Gastroesophageal sphincter (tissue), 4 donors: ENCODE measurements at regions not wholly inside any gene's neighbourhood (a gene's known extent, or its start where the extent isn't known, plus 50 kb on each side); places are given as distances from the start of the nearest gene placed in this dataset.

Experiments used
- ATAC-seq: fragments of 150-250 bp; one replicate; pipeline ENCODE4 v1.9.1; 2016; ENCODE audit warnings: mild to moderate bottlenecking, moderate library complexity
- H3K27ac ChIP-seq, 4 donors: fragments of 200-600 bp; sonication (generic) in 3 of 4; 1 replicate in 3 of 4; 2 replicates in 1 of 4; pipeline ENCODE4 v1.5.1; 2016 to 2019
- H3K27me3 ChIP-seq: fragments of 200-600 bp; sonication (generic); one replicate; pipeline ENCODE4 v1.5.1; 2019
- H3K36me3 ChIP-seq, 2 donors: fragments of 200-600 bp; sonication (generic); one replicate each; pipeline ENCODE4 v1.5.1; 2019; ENCODE audit warnings: control low read depth in 1 of 2
- H3K4me1 ChIP-seq, 3 donors: fragments of 200-600 bp; sonication (generic); 1 replicate in 2 of 3; 2 replicates in 1 of 3; pipeline ENCODE4 v1.5.1; 2016 to 2019; ENCODE audit warnings: control low read depth in 2 of 3
- H3K4me3 ChIP-seq, 2 donors: fragments of 200-600 bp; sonication (generic); one replicate each; pipeline ENCODE4 v1.5.1; 2019; ENCODE audit warnings: mild to moderate bottlenecking in 1 of 2, moderate library complexity in 1 of 2
- H3K9me3 ChIP-seq, 3 donors: fragments of 200-600 bp; sonication (generic); one replicate each; pipeline ENCODE4 v1.5.1; 2017 to 2019; ENCODE audit warnings: control low read depth in 2 of 3
- EP300 ChIP-seq: sonication (generic); formaldehyde crosslinking; IDR thresholded peaks from one replicate; pipeline ENCODE4 v1.6.1; 2017; ENCODE audit warnings: antibody characterized with exemption, mild to moderate bottlenecking
- POLR2A ChIP-seq, 2 donors: fragments of 450-650 bp; IDR thresholded peaks; one replicate each; pipeline ENCODE4 v1.6.1; 2017; ENCODE audit warnings: antibody characterized with exemption in 2 of 2, mild to moderate bottlenecking in 2 of 2, moderate library complexity in 1 of 2
- POLR2AphosphoS5 ChIP-seq: sonication (generic); formaldehyde crosslinking; IDR thresholded peaks from one replicate; pipeline ENCODE4 v1.6.1; 2017; ENCODE audit warnings: antibody characterized with exemption
- WGBS, 2 donors: methylation state at CpG; one replicate each; pipeline ENCODE4 v1.1.5; 2018; ENCODE audit warnings: low coverage in 1 of 2; 5-methylcytosine and 5-hydroxymethylcytosine counted together
- TF ChIP-seq, protein P1 (sequence below), 4 experiments: fragments of 200-600 bp in 2 of 4; fragments of 450-650 bp in 2 of 4; sonication (generic) in 1 of 4; IDR thresholded peaks; one replicate each; pipeline ENCODE4 v1.5.1; 2017 to 2019; ENCODE audit warnings: antibody characterized with exemption in 4 of 4, mild to moderate bottlenecking in 2 of 4, moderate library complexity in 2 of 4

DNA sequence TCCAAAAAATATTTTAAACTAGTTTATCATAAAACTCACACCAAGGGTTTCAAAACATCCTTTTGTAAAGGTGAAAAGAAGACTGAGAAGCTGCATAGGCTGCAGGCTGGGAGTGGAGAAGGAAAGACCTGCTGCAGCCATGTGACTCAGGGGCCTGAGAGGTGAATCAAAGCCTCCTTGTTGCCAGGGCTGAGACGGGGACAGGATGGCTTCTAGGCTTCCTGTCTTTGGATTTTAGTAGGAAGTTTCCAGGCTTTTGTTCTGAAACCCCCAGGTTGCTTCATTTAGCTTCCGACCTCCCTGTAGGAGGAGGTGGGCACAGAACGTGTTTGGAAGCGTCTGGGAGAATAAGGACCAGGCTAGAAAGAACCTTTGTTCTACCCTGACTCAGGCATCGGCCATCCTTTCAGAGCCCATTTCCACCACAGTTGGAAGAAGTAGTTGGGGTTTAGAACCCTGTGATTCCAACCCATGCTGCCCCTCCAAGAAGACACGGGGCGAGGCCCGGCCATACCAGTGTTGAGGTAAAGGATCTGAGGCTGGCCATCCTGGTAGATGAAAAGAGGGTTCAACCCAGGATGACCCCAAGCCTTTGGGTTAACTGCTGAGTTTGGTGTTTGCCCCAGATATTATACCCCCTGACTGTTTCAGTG lies 122.4 kb downstream of the SLC25A47 start:
- TF ChIP-seq, protein P1, sequence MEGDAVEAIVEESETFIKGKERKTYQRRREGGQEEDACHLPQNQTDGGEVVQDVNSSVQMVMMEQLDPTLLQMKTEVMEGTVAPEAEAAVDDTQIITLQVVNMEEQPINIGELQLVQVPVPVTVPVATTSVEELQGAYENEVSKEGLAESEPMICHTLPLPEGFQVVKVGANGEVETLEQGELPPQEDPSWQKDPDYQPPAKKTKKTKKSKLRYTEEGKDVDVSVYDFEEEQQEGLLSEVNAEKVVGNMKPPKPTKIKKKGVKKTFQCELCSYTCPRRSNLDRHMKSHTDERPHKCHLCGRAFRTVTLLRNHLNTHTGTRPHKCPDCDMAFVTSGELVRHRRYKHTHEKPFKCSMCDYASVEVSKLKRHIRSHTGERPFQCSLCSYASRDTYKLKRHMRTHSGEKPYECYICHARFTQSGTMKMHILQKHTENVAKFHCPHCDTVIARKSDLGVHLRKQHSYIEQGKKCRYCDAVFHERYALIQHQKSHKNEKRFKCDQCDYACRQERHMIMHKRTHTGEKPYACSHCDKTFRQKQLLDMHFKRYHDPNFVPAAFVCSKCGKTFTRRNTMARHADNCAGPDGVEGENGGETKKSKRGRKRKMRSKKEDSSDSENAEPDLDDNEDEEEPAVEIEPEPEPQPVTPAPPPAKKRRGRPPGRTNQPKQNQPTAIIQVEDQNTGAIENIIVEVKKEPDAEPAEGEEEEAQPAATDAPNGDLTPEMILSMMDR (IDR thresholded peaks at IDR 0.05) = no peak
- no peak for TF ChIP-seq POLR2AphosphoS5
- TF ChIP-seq EP300 = no peak
- TF ChIP-seq POLR2A (IDR thresholded peaks at IDR 0.05) = no peak
- Histone ChIP-seq H3K9me3 (no peaks in the 10 kb centered on the region), H3K4me1 (peaks cover 0 to 24% (median 7%) of the 10 kb centered on the region in 3 donors), H3K27ac (no peak overlapping the region), H3K27me3 (no peaks in the 10 kb centered on the region), H3K4me3 (no peak overlapping the region), H3K36me3 (no peaks in the 10 kb centered on the region)
- no peak for ATAC-seq
- no CpG with 5 or more reads among the region's 8 CpGs for WGBS, 2 donors

GRCh38 chr14:100446572-100446971 lies 123.4 kb downstream of the SLC25A47 start:
- H3K4me1 ChIP-seq = peaks cover 0 to 14% (median 0%) of the 10 kb centered on the region in 3 donors
- H3K9me3 ChIP-seq = no peaks in the 10 kb centered on the region
- WGBS, 2 donors = 83 to 94% methylated on average over 6 to 7 of the region's 7 CpGs
- no peaks in the 10 kb centered on the region for H3K27me3 ChIP-seq
- TF ChIP-seq POLR2A (IDR thresholded peaks at IDR 0.05) (no peak), EP300 (no peak), POLR2AphosphoS5 (no peak)
- TF ChIP-seq, protein P1 (IDR thresholded peaks at IDR 0.05) = no peak
- no peak overlapping the region for H3K27ac ChIP-seq
- H3K36me3 ChIP-seq = no peaks in the 10 kb centered on the region
- no peak overlapping the region for H3K4me3 ChIP-seq
- ATAC-seq = no peak

DNA sequence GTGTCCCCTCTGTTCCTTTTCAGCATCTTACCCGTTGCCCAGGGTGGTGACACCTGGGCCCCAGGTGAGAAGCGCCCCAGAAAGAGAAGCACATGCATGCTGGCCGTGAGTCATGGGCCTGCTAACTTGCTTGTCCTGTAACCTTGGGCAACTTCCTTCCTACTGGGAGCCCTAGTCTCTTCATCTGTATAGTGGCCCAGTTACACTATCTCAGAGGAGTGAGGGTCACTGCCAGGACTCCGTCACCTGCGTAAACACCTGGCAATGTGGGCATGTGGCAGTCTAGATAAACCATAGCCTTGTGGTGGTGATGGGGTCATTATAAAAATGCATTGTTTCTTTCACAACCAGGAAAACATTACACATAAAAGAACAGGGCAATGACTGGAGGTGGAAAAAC lies 125.2 kb downstream of the SLC25A47 start:
- no peak for ATAC-seq
- Histone ChIP-seq H3K4me1 (peaks cover 0 to 2% (median 0%) of the 10 kb centered on the region in 3 donors), H3K36me3 (no peaks in the 10 kb centered on the region), H3K9me3 (no peaks in the 10 kb centered on the region), H3K4me3 (no peak overlapping the region), H3K27ac (no peak overlapping the region), H3K27me3 (no peaks in the 10 kb centered on the region)
- TF ChIP-seq POLR2AphosphoS5 = no peak
- TF ChIP-seq, protein P1 (IDR thresholded peaks at IDR 0.05) = no peak
- no peak for TF ChIP-seq POLR2A (IDR thresholded peaks at IDR 0.05)
- no peak for TF ChIP-seq EP300
- 94 to 96% methylated on average over 3 of the region's 5 CpGs for WGBS, 2 donors

- ATAC-seq = no peak
- Histone ChIP-seq H3K4me1 (no peaks in the 10 kb centered on the region), H3K4me3 (no peak overlapping the region), H3K36me3 (no peaks in the 10 kb centered on the region), H3K27ac (no peak overlapping the region), H3K9me3 (no peaks in the 10 kb centered on the region), H3K27me3 (no peaks in the 10 kb centered on the region)
- TF ChIP-seq EP300 = no peak
- TF ChIP-seq, protein P1 (IDR thresholded peaks at IDR 0.05) = no peak
- TF ChIP-seq POLR2A (IDR thresholded peaks at IDR 0.05) = no peak
- no peak for TF ChIP-seq POLR2AphosphoS5
- WGBS, 2 donors = 83 to 100% methylated on average over 2 to 3 of the region's 14 CpGs
Measured at GRCh38 chr14:100449225-100449987, 126.3 kb downstream of the SLC25A47 start.

DNA sequence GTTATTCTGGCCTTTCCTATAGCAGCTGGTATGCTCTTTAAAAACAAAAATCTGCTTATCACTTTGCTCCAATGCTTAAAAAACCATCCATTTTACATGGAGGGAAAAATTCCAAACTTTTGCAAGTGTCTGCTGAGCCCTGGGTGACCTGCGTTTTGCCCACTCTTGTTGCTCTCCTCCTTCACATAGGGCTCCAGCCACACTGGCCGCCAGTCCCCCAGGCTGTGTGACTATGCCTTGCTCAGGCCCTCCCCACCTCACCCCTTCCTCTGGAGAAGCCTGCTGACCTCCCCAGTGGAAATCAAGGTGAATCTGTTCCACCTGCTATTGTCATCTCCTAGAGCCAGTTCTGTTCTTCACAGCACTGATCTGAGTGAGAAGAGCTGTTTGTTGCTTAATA lies 126.9 kb downstream of the SLC25A47 start:
- H3K27ac ChIP-seq = no peak overlapping the region
- TF ChIP-seq POLR2A (IDR thresholded peaks at IDR 0.05) = no peak
- no peak for TF ChIP-seq POLR2AphosphoS5
- TF ChIP-seq, protein P1 (IDR thresholded peaks at IDR 0.05) = no peak
- no peak for TF ChIP-seq EP300
- no peaks in the 10 kb centered on the region for H3K27me3 ChIP-seq
- WGBS, 2 donors = 75 to 100% methylated on average over 2 of the region's 2 CpGs
- H3K4me3 ChIP-seq = no peak overlapping the region
- no peaks in the 10 kb centered on the region for H3K9me3 ChIP-seq
- no peak for ATAC-seq
- H3K36me3 ChIP-seq = no peaks in the 10 kb centered on the region
- H3K4me1 ChIP-seq = no peaks in the 10 kb centered on the region
